Right cardiac atrium (tissue), 5 donors: ENCODE measurements at regions not wholly inside any gene's neighbourhood (a gene's known extent, or its start where the extent isn't known, plus 50 kb on each side); places are given as distances from the start of the nearest gene placed in this dataset.

ENCODE experiments used
- ATAC-seq, 2 donors: fragments of 200-7000 bp; cut with Tn5 transposase; one replicate each; pipeline versions ENCODE4 v1.8.0 to v1.9.1; 2020; ENCODE audit warnings: moderate library complexity in 2 of 2, mild to moderate bottlenecking in 1 of 2
- DNase-seq, 3 donors: peaks; one replicate each; pipeline ENCODE4 v3.0.0-alpha.2; 2020
- H3K27ac ChIP-seq: one replicate; pipeline ENCODE4 v1.5.1; 2013; ENCODE audit warnings: mild to moderate bottlenecking, low read length, control low read depth, moderate library complexity
- H3K27me3 ChIP-seq: one replicate; pipeline ENCODE4 v1.6.1; 2013; ENCODE audit not compliant: control insufficient read depth, insufficient read depth
- H3K4me1 ChIP-seq: one replicate; pipeline ENCODE4 v1.6.1; 2013; ENCODE audit warnings: low read length; ENCODE audit not compliant: control insufficient read depth, insufficient read depth
- H3K4me3 ChIP-seq: one replicate; pipeline ENCODE4 v1.5.1; 2013; ENCODE audit warnings: low read length, control low read depth
- H3K9me3 ChIP-seq: one replicate; pipeline ENCODE4 v1.6.1; 2013; ENCODE audit warnings: low read length; ENCODE audit not compliant: control insufficient read depth
- WGBS: extraction: QIAGEN DNeasy Blood & Tissue Kit; methylation state at CpG from one replicate; pipeline ENCODE4 v1.1.7; 2013; 5-methylcytosine and 5-hydroxymethylcytosine counted together
- intact Hi-C, 4 donors: fragments of 100-400 bp; cut with DNase I; formaldehyde crosslinking; loops; one replicate each; pipeline versions ENCODE4 v1.11.0 to v1.14.0; 2022 to 2023
- donor health status: healthy with polysubstance abuse.
- donor health status: DM: no; HTN: yes; CAD: no.
- donor health status: DM: no; HTN: no; CAD: no.
- donor health status: DM: no; HTN: yes; CAD: no; lungs with severe emphysema.
- donor health status: DM: yes; HTN: yes; CAD: no.

DNA sequence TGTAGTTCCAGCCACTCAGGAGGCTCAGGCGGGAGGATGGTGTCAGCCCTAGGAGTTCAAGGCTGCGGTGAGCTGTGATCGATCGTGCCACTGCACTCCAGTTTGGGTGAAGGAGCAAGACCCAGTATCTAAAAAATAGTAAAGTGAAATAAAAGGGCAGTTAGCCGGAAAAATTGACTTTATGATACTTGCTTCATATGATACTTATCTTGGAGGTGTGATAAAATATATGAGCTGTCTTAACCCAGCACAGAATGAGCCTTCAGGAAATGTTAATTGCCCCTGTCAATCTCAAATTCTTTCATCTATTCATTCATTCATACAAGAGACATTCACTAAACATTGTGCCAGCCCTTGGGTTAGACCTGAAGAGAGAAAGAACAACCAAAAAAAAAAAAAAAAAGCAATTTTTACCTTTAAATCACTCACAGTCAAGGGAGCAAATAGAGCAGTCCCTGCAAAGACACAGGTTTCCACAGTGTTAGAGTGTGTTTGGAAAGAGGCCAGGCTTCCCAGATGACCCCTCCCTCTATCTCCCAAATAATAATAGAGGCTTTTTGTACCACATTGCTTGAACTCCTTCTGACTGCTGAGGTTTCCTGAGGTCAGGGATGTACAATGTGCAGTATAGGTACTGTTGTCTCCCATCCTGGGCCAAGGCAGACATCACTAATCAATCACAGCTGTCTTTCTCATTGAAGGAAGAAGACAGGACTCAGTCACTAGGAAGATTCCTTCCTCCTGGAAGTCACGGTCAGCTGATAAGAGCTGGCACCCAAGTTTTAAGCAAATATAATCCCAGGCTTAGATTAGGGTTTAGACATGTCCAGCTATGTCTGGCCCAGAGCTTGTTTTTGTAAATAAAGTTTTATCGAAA lies 454.6 kb downstream of the MIAT start:
- ATAC-seq = no peak
- H3K27me3 ChIP-seq = no peaks in the 10 kb centered on the region
- WGBS = 68% methylated on average over 7 of the region's 7 CpGs
- H3K9me3 ChIP-seq = no peaks in the 10 kb centered on the region
- no peak overlapping the region for H3K27ac ChIP-seq
- no peaks in the 10 kb centered on the region for H3K4me1 ChIP-seq
- no peak for DNase-seq
- no peak overlapping the region for H3K4me3 ChIP-seq
- intact Hi-C loops = no loop called here

GRCh38 chr22:27113211-27113635 lies 455.8 kb downstream of the MIAT start:
- ATAC-seq = peak; percentile 87 to 90

DNA sequence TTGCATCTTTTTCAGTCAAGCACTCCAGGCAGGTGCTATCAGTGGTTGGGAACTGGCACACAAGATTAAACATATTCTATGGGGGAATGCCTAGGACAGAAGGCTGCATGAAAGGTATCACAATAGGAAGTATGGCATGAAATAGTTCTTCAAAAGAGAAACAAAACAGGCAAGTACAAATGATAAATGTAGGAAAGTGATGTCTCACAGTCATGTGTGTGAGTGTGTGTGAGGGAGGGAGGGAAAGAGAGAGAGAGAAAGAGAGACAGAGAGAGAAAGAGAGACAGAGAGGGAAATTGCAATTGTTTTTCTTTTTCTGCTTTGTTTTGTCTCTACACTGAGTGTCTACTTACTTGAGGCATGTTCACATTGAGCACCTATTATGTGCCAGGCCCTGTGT lies 456.3 kb downstream of the MIAT start:
- no peaks in the 10 kb centered on the region for H3K27me3 ChIP-seq
- ATAC-seq (no peak), DNase-seq (no peak)
- H3K4me3 ChIP-seq = no peak overlapping the region
- no peaks in the 10 kb centered on the region for H3K4me1 ChIP-seq
- intact Hi-C loops = no loop called here
- no peak overlapping the region for H3K27ac ChIP-seq
- no peaks in the 10 kb centered on the region for H3K9me3 ChIP-seq

More at GRCh38 chr22:27113211-27113635, 455.8 kb downstream of the MIAT start:
- no peaks in the 10 kb centered on the region for H3K4me1 ChIP-seq
- H3K9me3 ChIP-seq = no peaks in the 10 kb centered on the region
- no peaks in the 10 kb centered on the region for H3K27me3 ChIP-seq
- peak; percentile 68 to 78 (median 69) for DNase-seq
- 42% methylated on average over 4 of the region's 4 CpGs for whole genome bisulfite sequencing
- no peak overlapping the region for H3K4me3 ChIP-seq
- intact Hi-C loops = no loop called here
- no peak overlapping the region for H3K27ac ChIP-seq

- no peak overlapping the region for H3K4me3 ChIP-seq
- no peaks in the 10 kb centered on the region for H3K9me3 ChIP-seq
- no peaks in the 10 kb centered on the region for H3K27me3 ChIP-seq
- DNase-seq (no peak), ATAC-seq (no peak)
- H3K4me1 ChIP-seq = no peaks in the 10 kb centered on the region
- intact Hi-C loops = no loop called here
- H3K27ac ChIP-seq = no peak overlapping the region
- 97% methylated on average over 9 of the region's 9 CpGs for WGBS
Measured at GRCh38 chr22:27114186-27114585, 456.8 kb downstream of the MIAT start.

DNA sequence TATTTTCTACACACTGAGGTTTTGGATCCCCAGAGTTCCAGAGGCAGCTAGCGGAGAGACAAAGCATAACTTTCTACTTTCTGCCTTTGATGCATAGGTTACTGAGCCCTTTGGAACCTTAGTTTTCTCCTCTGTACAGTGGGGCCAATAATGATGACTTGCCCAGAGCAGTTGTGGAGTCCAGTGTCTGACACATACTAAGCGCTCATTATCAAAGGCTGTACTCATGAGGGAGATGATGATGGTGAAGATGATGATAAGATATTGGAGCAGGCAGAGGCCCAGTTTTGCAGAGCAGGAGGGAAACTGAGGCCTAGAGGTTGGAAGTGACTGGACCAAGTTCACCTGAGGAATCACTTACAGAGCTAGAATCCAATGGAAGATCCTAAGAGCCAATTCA lies 458.0 kb downstream of the MIAT start:
- WGBS = 97% methylated on average over 2 of the region's 2 CpGs
- H3K4me3 ChIP-seq = no peak overlapping the region
- intact Hi-C loops = no loop called here
- H3K9me3 ChIP-seq = peaks cover 3% of the 10 kb centered on the region
- ATAC-seq = no peak
- H3K27me3 ChIP-seq = no peaks in the 10 kb centered on the region
- no peak for DNase-seq
- no peaks in the 10 kb centered on the region for H3K4me1 ChIP-seq
- no peak overlapping the region for H3K27ac ChIP-seq

GRCh38 chr22:27115816-27116256 lies 458.4 kb downstream of the MIAT start:
- H3K27me3 ChIP-seq = no peaks in the 10 kb centered on the region
- DNase-seq (no peak), ATAC-seq (peak in 1 of 2 donors; percentile 33)
- no peak overlapping the region for H3K4me3 ChIP-seq
- peaks cover 3% of the 10 kb centered on the region for H3K9me3 ChIP-seq
- WGBS = 38% methylated on average over 5 of the region's 5 CpGs
- intact Hi-C loops = no loop called here
- no peaks in the 10 kb centered on the region for H3K4me1 ChIP-seq
- no peak overlapping the region for H3K27ac ChIP-seq

DNA sequence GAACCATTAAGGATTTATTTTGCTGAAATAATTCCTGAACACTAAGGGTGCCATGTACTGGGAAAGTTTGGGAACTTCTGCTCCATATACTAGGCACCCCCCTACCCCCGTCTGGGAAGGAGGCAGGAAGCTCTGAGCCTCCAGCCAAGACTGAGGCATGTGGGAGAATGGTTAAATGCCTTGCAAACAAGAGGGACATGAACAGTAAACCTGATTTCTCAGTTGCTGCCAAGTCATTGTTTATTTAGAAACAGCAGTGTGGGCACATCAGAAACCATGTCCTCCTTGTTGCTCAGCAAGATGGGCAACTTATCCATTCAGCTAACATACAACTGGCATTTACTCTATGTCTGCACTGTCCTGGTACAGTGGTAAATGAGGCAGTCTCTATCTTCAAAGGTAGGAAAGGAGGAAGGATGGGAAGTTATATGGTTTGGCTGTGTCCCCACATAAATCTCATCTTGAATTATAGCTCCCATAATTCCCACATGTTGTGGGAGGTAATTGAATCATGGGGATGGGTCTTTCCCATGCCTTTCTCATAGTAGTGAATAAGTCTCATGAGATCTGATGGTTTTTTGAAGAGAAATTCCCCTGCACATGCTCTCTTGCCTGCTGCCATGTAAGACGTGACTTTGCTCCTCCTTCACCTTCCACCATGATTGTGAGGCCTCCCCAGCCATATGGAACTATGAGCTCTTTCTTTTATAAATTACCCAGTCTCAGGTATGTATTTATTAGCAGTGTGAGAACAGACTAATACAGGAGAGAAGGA lies 459.1 kb downstream of the MIAT start:
- no peaks in the 10 kb centered on the region for H3K27me3 ChIP-seq
- H3K27ac ChIP-seq = no peak overlapping the region
- ATAC-seq (no peak), DNase-seq (no peak)
- intact Hi-C loops = no loop called here
- peaks cover 3% of the 10 kb centered on the region for H3K9me3 ChIP-seq
- no peak overlapping the region for H3K4me3 ChIP-seq
- WGBS = 61% methylated on average over 2 of the region's 2 CpGs
- no peaks in the 10 kb centered on the region for H3K4me1 ChIP-seq

DNA sequence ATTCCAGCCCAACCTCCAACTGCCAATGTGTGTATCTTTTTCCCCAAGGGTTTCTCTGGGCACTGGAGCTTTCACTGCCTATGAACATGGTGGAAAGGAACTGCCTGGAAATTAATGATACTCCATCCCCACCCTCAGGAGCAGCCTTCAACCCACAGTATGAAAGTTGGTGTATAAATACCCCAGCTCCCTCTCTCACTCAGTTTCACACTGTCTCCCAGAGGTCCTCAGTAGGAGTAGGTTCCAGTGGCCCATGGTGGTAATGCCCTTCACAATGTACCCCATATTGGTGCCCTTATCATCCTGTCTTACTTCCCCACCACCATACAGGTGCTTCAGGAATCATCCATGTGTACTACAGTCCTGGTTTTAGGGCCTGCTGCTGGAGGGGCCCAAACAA lies 462.6 kb downstream of the MIAT start:
- no peak for ATAC-seq
- intact Hi-C loops = no loop called here
- no peak overlapping the region for H3K27ac ChIP-seq
- H3K27me3 ChIP-seq = no peaks in the 10 kb centered on the region
- H3K4me1 ChIP-seq = no peaks in the 10 kb centered on the region
- H3K9me3 ChIP-seq = peaks cover 3% of the 10 kb centered on the region
- H3K4me3 ChIP-seq = no peak overlapping the region
- no peak for DNase-seq

DNA sequence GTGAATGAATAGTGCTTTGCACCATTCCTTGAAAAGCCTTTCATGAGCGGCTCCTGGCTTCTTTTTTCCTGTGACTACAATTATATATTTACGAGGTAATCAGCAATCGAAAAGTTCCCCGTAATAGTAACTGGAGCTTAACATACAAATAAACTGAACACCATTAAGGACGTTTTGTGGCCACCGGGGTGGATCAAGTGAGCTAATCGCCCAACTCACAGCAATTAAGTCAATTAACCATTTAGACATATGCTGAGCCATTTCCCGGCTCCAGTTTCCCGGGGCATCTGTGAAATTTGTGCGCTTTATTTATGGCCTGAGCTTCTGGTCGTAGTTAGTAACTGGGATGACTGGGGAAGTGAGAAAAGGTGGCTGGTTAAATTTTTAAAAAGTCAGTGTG lies 465.2 kb downstream of the MIAT start:
- H3K4me1 ChIP-seq = no peaks in the 10 kb centered on the region
- intact Hi-C loops = no loop called here
- WGBS = 88% methylated on average over 11 of the region's 11 CpGs
- DNase-seq = no peak
- ATAC-seq = no peak
- no peaks in the 10 kb centered on the region for H3K27me3 ChIP-seq
- no peak overlapping the region for H3K4me3 ChIP-seq
- no peak overlapping the region for H3K27ac ChIP-seq
- peaks cover 3% of the 10 kb centered on the region for H3K9me3 ChIP-seq

- Histone ChIP-seq H3K4me1 (no peaks in the 10 kb centered on the region), H3K4me3 (no peak overlapping the region), H3K27ac (no peak overlapping the region), H3K27me3 (no peaks in the 10 kb centered on the region), H3K9me3 (peaks cover 3% of the 10 kb centered on the region)
- ATAC-seq (no peak), DNase-seq (no peak)
- 78% methylated on average over 1 of the region's 1 CpG for WGBS
- intact Hi-C loops = no loop called here
Measured at GRCh38 chr22:27123880-27124279, 466.5 kb downstream of the MIAT start.

DNA sequence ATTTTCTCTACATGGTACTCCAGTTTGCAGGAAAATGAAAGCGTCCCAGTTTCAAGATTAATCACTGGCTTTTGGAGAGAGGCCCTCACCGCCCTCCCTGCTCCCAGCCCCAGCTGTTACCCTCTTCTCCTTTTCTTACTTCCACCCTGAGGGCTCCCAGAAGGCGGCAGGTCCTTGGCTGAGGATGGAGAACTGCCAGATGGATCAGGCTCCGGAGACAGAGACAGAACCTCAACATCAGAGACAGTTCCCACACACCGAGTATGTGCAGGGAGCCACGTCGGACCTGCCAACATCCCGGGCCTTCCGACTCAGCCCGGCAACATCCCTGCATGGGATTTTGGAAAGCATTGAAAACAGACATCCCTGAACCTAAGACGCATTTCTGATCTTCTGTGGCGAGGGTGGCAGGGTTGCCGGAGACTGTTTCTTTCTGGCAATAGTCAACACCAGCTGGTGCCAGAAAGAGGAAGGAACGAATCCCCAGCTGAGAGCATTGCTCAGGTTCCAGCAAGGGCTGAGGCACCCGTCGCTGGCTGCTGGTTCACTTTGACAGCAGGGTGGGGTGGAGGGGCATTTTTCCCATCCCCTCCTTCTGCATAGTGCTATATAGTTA lies 467.1 kb downstream of the MIAT start:
- DNase-seq (peak; percentile 53 to 75 (median 73)), ATAC-seq (peak; percentile 76 to 79)
- Histone ChIP-seq H3K9me3 (peaks cover 3% of the 10 kb centered on the region), H3K4me3 (no peak overlapping the region), H3K27me3 (no peaks in the 10 kb centered on the region), H3K4me1 (no peaks in the 10 kb centered on the region), H3K27ac (no peak overlapping the region)
- intact Hi-C loops = no loop called here
- 41% methylated on average over 16 of the region's 16 CpGs for WGBS
